Mesenteric fat pad (tissue), 1 donor: ENCODE measurements at regions not wholly inside any gene's neighbourhood (a gene's known extent, or its start where the extent isn't known, plus 50 kb on each side); places are given as distances from the start of the nearest gene placed in this dataset.
"Not testable (repeated sequence)": the region's sequence is repeated elsewhere in the genome, so short reads cannot be mapped to it uniquely, and the experiment has no call there.

Experiments used
- DNase-seq: peaks from one replicate; pipeline ENCODE4 v3.0.0-alpha.2; 2020; ENCODE audit warnings: low spot score
- donor health status: DM: yes; HTN: yes; CAD: no.

DNA sequence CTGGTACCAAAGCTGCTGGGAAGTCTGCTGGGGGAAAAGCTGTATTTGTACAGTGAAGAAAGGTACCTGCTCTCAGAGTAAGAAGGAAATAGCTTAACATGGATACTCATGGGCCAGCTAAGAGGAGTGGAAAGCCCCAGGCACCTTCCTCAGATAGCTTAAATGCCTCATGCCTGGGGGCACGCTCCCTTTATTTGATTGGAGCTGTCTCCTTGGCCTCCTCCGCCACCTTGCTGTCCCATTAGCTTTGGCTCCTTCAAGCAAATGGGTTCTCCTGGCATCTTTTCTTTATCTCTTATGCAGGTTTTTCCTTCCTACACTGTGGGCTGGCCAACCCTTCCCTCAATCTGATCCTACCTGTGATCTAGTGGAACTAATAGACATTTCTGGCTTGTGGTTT is 318.5 kb downstream of the SH2D4B start:
- no peak for DNase-seq

DNA sequence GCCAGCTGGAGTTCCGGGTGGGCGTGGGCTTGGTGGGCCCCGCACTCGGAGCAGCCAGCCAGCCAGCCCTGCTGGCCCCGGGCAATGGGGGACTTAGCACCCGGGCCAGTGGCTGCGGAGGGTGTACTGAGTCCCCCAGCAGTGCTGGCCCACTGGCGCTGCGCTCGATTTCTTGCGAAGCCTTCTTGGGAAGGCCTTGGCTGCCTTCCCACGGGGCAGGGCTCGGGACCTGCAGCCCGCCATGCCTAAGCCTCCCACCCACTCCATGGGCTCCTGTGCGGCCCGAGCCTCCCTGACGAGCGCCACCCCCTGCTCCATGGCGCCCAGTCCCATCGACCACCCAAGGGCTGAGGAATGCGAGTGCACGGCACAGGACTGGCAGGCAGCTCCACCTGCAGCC is 321.6 kb downstream of the SH2D4B start:
- DNase-seq: not testable (repeated sequence)

DNA sequence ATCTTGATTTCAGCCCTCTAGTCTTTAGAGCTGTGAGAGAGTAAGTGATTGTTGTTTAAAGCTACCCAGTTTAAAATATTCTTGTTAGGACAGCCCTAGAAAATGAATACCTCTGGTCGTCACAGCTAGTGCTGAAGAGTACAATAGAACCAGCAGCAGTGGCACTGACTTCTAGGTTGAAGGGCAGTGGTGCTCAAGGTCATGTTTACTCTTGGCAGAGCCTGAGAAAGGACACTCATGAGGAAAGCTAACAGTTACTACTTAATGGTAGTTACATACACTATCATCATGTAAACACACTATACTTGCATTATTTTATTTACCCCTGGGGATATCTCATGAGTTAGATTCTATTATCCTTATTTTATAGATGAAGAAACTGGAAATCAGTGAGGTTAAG is 323.0 kb downstream of the SH2D4B start:
- no peak for DNase-seq

- no peak for DNase-seq
These were observed 324.2 kb downstream of the SH2D4B start for GRCh38 chr10:80861882-80862281.

- no peak for DNase-seq
These were observed 332.6 kb downstream of the SH2D4B start for GRCh38 chr10:80870282-80870681.

- no peak for DNase-seq
These were observed 333.4 kb downstream of the SH2D4B start for GRCh38 chr10:80871083-80871482.

DNA sequence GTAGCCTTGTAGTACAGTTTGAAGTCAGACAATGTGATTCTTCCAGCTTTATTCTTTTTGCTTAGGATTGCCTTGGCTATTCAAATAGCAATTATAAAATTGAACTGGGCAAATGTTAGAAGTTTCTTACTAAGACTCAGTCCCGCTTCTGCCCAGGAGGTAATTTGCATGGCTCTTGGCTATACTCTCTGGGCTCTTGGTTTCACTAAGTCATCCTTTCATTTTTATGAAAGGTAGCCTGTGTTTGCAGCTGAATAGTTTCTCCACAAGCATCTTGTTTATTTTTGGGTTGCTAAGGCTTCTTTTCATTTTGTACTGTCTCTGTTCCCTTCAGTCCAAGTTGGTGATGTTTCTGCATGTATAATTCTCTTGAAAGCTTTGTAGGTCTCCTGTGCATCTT is 340.6 kb downstream of the SH2D4B start:
- DNase-seq: no peak

DNA sequence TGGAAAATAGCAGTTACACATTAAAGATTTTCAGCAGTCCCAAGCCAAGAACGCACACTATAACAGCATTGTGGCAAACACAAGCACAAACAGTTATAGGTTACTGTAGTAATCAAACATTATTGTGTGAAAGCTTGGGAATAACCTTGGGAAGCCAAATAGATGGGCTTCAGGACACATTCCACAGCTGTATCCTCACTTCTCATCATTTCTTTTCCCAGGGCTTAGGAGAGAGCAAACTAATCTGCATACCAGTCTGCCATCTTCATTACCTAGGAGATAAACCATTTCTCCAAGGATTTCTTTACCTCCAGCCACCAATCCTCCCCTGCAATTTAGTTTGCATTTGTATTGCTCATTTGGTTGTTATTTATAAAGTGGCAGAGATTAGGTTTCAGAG is 352.4 kb downstream of the SH2D4B start:
- no peak for DNase-seq

GRCh38 chr10:80893256-80893655 is 355.6 kb downstream of the SH2D4B start:
- DNase-seq: no peak

GRCh38 chr10:80894311-80894791 is 356.6 kb downstream of the SH2D4B start:
- no peak for DNase-seq

- DNase-seq: no peak
These were observed 357.2 kb downstream of the SH2D4B start for GRCh38 chr10:80894797-80895467.

DNA sequence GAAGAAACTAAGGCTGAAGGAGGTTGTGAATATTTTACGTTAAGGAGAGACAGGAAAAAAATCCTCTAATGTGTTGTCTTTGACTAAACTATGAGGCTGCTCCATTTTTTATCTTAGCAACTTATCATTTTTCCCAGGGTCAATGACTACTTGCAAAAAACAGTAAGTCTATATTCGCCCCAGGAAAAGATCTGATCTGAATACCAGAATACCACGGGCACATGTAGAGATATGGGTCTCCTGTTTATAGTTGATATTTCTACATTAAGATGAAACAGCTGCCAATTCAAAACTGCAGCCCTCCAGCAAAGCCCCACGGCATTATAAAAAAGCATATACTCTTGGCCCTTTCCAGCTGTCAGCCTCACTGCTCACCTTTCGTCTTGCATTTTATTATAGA is 358.4 kb downstream of the SH2D4B start:
- no peak for DNase-seq

DNA sequence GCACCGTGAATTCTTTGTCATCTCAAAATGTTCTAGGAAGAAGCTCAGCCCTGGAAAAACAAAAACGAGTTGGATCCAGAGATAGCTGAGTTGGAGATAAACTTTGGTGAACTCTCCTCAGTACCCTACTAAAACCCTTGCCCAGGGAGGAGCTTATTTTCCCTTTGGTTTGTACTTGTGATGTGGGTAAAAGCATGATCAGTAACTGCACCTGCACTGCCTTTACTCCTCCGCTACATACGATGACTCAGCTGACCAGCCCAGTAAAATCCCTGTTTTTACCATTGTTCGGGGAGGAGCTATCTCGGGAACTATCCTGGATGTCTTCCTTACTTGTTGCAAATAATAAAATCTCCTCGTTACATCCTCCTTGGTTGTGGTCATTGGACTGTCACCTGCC is 359.3 kb downstream of the SH2D4B start:
- no peak for DNase-seq

DNA sequence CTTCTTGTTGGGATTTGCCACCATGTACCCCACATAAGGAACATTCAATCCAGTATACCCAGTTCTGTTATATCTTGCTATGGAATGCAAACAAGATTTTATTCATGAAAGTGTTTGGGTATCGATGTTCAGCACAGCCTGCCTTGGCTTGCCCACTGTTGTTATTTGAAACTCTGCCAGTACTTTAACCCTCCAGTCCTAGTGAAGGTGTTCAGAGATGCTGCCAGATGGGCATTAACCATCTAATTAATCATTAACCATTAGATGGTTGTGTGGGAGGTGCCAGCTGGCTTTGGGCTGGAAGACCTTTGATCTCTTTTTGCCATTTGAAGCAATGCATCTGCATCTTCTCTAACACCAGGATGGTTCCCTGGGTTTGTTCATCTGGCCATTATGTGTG is 363.0 kb downstream of the SH2D4B start:
- no peak for DNase-seq

DNA sequence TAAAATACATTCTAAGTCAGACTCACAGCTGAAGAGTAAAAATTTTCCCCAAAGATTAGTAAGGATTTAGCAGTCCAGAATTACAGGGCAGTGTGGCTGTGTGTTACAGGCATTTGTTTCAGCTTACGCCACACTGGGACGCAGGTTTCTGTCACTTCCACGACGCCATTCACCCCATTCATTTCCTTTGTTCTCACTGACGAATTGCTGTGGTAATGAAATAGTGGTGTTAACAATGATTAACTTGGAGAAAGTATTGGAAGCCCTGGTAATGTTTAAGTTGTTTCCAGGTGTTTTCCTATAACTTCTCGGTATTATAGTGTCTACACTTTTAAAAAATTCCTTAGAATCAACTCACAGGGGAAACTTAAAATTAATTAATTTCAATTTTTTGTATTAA is 370.9 kb downstream of the SH2D4B start:
- DNase-seq: no peak

GRCh38 chr10:80909254-80909653 is 371.6 kb downstream of the SH2D4B start:
- no peak for DNase-seq

DNA sequence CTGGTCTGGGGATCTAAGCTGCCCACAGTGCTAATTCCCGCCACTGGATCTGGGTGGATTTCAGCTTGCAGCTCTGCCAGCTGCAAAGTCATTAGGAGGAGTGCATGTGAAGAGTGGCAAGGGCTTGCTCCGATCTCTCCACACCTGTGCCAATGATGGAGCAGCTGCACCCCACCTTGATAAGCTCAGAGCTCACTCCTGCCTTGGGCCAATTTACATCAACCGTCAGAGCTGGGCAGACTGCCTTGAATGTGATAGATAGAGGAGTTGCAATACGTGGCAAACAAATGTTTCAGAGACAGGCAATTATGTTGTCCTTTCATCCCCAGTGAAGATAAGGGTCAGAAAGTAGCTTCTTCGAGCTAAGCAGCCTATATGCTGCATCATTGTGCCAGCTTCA is 379.9 kb downstream of the SH2D4B start:
- no peak for DNase-seq

GRCh38 chr10:80921032-80921431 is 383.3 kb downstream of the SH2D4B start:
- DNase-seq: no peak

GRCh38 chr10:80924063-80924952 is 386.6 kb downstream of the SH2D4B start:
- no peak for DNase-seq

DNA sequence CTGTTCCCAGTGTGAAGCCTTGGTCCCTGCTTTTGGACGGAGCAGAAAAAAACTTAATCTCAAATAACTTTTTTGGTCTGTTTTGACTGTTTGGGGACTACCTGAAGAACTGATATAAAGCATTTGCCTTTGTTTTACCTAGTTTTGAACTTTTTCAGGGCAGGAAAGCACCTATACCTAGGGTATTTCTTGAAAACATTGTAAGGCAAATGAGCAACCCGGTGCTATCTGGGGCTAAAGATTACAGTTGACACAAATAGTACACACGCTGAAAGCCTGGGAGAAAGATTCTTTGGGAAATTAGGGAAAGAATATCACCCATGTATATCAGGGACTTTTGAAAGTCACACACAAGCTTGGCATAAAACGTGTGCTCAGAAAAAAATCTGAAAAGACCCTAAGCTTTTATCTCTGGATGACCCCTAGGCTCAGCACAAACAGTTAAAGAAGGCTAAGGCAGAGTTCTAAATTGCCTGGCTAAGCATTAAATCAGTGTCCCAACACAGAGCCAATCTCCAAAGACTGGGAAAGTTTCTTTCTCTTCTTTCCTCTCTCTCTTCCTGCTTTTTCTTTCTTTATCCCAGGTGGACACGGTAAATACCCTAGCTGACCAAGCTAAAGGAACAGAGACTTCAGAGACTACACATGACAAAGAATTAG is 389.8 kb downstream of the SH2D4B start:
- DNase-seq: no peak

- DNase-seq: no peak
These were observed 401.2 kb downstream of the SH2D4B start for GRCh38 chr10:80938903-80939302.

DNA sequence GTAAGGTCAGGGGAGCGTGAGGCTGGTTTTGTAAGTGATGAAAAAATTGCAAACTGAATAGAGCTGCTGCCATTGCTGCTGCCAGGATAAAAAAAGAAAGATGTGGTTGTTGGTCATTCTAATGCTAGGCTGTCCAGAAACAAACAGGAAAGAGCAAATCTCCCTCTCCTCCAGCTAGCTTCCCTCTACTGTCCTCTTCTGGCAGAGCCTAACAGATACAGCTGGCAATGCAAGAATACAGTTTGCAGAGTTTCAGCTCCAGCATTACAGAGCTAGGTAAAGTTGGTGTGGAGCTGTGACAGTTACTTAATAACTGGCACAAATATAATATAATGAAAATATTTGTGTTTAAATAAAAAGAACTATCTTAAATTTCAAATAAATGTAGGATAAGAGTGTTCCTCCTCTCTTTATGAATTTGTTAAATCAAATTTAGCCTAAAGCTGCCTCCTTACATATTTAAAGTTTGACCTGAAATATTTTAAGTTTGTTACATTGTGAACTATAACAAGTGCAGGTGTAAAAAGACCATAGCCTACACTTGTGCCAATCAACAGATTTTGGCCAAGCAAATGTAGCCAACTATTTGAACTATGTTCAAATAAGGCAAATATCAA is 407.7 kb downstream of the SH2D4B start:
- DNase-seq: no peak
